ENCODE measurements at regions not wholly inside any gene's neighbourhood (a gene's known extent, or its start where the extent isn't known, plus 50 kb on each side); places are given as distances from the start of the nearest gene placed in this dataset.
A peak's percentile ranks its signal among the peaks of the same experiment; 100 is the strongest.

DNA sequence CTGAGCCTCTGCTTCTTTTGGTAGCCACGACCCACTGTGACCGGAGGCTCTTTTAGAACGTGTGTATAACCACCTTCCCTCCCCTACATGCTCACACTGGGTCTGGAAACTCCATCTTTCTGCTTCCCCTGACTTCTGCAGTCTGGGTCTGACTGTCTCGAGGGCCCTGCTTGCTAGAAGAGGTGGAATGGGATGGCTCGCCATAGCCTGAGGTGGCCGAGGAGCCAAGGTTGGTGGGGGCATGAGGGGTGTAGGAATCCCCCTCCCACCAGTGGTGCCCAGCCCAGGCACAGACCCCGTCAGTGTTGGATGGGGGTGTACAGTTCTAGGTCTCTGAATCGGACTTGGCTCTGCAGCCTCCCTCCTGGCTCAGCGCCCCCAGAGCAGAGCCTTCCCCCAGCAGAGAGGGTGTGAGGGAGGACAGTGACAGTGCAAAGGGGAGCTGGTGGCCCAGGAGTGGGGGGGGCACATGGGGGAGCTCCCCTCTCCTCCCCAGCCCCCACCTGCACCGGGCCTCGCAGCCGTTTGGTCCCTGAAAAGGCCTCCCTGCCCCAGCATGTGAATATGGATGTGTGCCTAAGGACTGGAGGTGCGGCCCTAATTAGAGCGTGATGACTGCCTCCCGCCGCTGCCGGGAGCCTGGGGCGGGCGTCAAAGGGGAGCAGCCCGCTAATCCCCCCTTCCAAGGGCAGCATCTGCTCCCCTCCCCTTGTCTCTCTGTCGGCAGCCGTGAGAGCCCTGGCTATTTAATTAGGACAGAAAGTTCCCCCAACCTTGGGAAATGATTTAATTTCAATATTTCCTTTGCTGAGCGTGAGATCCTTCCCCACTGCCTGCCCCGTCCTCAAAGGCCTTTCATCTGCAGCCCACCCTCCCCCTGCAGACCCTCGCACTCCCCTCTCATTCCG lies 196.2 kb upstream of the C14orf180 start:
- peaks cover 4% of the 10 kb centered on the region for H3K36me3 Mint-ChIP-seq (ENCODE audit: low read depth)
- peaks cover 26% of the 10 kb centered on the region for H3K27me3 Mint-ChIP-seq (ENCODE audit: low read depth)
- no peak overlapping the region for H3K27ac Mint-ChIP-seq (ENCODE audit: unreplicated experiment)
- no peaks in the 10 kb centered on the region for H3K4me1 Mint-ChIP-seq (ENCODE audit: low read depth)
- DNase-seq (ENCODE audit: low spot score), result peak; percentile 53
- H3K9me3 Mint-ChIP-seq (ENCODE audit: low read depth), result peaks cover 21% of the 10 kb centered on the region
- TF ChIP-seq CTCF (IDR thresholded peaks at IDR 0.05), result no peak
- no peak overlapping the region for H3K4me3 Mint-ChIP-seq (ENCODE audit: unreplicated experiment)

- Mint-ChIP-seq H3K36me3 (ENCODE audit: low read depth) (peaks cover 4% of the 10 kb centered on the region), H3K4me1 (ENCODE audit: low read depth) (no peaks in the 10 kb centered on the region), H3K27me3 (ENCODE audit: low read depth) (peaks cover 18% of the 10 kb centered on the region), H3K9me3 (ENCODE audit: low read depth) (peaks cover 21% of the 10 kb centered on the region), H3K4me3 (ENCODE audit: unreplicated experiment) (no peak overlapping the region), H3K27ac (ENCODE audit: unreplicated experiment) (no peak overlapping the region)
- peak; percentile 75 for DNase-seq (ENCODE audit: low spot score)
- TF ChIP-seq CTCF (IDR thresholded peaks at IDR 0.05), result no peak
Measured at GRCh38 chr14:104383996-104384775, 195.4 kb upstream of the C14orf180 start.

GRCh38 chr14:104384776-104385071 lies 194.8 kb upstream of the C14orf180 start:
- Mint-ChIP-seq H3K4me1 (ENCODE audit: low read depth) (no peaks in the 10 kb centered on the region), H3K9me3 (ENCODE audit: low read depth) (peaks cover 17% of the 10 kb centered on the region), H3K27me3 (ENCODE audit: low read depth) (peaks cover 14% of the 10 kb centered on the region), H3K36me3 (ENCODE audit: low read depth) (peaks cover 4% of the 10 kb centered on the region), H3K27ac (ENCODE audit: unreplicated experiment) (no peak overlapping the region), H3K4me3 (ENCODE audit: unreplicated experiment) (no peak overlapping the region)
- no peak for TF ChIP-seq CTCF (IDR thresholded peaks at IDR 0.05)
- DNase-seq (ENCODE audit: low spot score), result peak; percentile 26

DNA sequence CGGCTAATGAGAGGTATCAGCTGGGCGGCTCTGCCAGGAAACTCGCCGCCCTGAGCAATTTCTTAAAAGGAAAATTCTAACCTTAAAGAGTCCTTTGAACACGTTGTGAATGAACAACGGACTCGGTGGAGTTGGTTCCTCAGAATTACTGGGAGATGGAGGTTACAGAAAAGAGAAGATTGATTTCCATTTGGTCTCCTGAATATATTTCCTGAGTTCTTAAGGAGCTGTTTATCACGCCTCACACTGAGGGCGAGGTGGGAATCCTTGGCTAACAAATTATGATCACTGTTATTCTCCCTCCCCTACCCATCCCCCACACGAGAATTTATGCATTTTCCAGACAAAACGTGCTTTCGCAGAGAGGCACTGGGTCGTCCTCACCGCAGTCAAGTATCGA lies 194.5 kb upstream of the C14orf180 start:
- DNase-seq (ENCODE audit: low spot score), result no peak
- no peak for TF ChIP-seq CTCF (IDR thresholded peaks at IDR 0.05)
- H3K36me3 Mint-ChIP-seq (ENCODE audit: low read depth), result peaks cover 4% of the 10 kb centered on the region
- H3K4me3 Mint-ChIP-seq (ENCODE audit: unreplicated experiment), result no peak overlapping the region
- H3K4me1 Mint-ChIP-seq (ENCODE audit: low read depth), result no peaks in the 10 kb centered on the region
- peaks cover 15% of the 10 kb centered on the region for H3K9me3 Mint-ChIP-seq (ENCODE audit: low read depth)
- H3K27me3 Mint-ChIP-seq (ENCODE audit: low read depth), result peaks cover 13% of the 10 kb centered on the region
- no peak overlapping the region for H3K27ac Mint-ChIP-seq (ENCODE audit: unreplicated experiment)

GRCh38 chr14:104385531-104386101 lies 193.9 kb upstream of the C14orf180 start:
- H3K27ac Mint-ChIP-seq (ENCODE audit: unreplicated experiment), result no peak overlapping the region
- H3K36me3 Mint-ChIP-seq (ENCODE audit: low read depth), result peaks cover 2% of the 10 kb centered on the region
- peaks cover 13% of the 10 kb centered on the region for H3K27me3 Mint-ChIP-seq (ENCODE audit: low read depth)
- H3K9me3 Mint-ChIP-seq (ENCODE audit: low read depth), result peaks cover 11% of the 10 kb centered on the region
- TF ChIP-seq CTCF (IDR thresholded peaks at IDR 0.05), result no peak
- peak; percentile 57 for DNase-seq (ENCODE audit: low spot score)
- H3K4me3 Mint-ChIP-seq (ENCODE audit: unreplicated experiment), result no peak overlapping the region
- H3K4me1 Mint-ChIP-seq (ENCODE audit: low read depth), result no peaks in the 10 kb centered on the region

All from chondrocyte (in vitro differentiated cells).